NT2/D1 (cell line): ENCODE measurements at regions not wholly inside any gene's neighbourhood (a gene's known extent, or its start where the extent isn't known, plus 50 kb on each side); places are given as distances from the start of the nearest gene placed in this dataset.

Experiments
- DNase-seq: peaks from one replicate; pipeline ENCODE4 v3.0.0-alpha.2; 2011; ENCODE audit warnings: low read depth, low spot score
- H3K27me3 ChIP-seq: 2 replicates; pipeline ENCODE4 v1.6.0; 2011; ENCODE audit warnings: mild to moderate bottlenecking; ENCODE audit not compliant: insufficient read length, insufficient read depth
- H3K36me3 ChIP-seq: 2 replicates; pipeline ENCODE4 v1.6.1; 2011; ENCODE audit warnings: mild to moderate bottlenecking, low read length, mixed read lengths; ENCODE audit not compliant: insufficient read depth, insufficient read length
- H3K4me1 ChIP-seq: 2 replicates; pipeline ENCODE4 v1.5.1; 2011; ENCODE audit not compliant: insufficient read depth, insufficient read length
- H3K4me3 ChIP-seq: 2 replicates; pipeline ENCODE4 v1.5.1; 2011; ENCODE audit warnings: low read depth; ENCODE audit not compliant: insufficient read length
- H3K9ac ChIP-seq: 2 replicates; pipeline ENCODE4 v1.6.0; 2011; ENCODE audit warnings: low read depth; ENCODE audit not compliant: insufficient read length
- H3K9me3 ChIP-seq: 2 replicates; pipeline ENCODE4 v1.5.1; 2011; ENCODE audit warnings: mild to moderate bottlenecking, low read length; ENCODE audit not compliant: insufficient read depth
- SUZ12 ChIP-seq: IDR thresholded peaks from 2 replicates; pipeline ENCODE4 v1.6.1; 2011; ENCODE audit not compliant: insufficient read length, insufficient read depth; ENCODE audit errors: extremely low read depth
- YY1 ChIP-seq: IDR thresholded peaks from 2 replicates; pipeline ENCODE4 v1.6.1; 2011; ENCODE audit not compliant: insufficient read length, insufficient read depth
- ZNF274 ChIP-seq: IDR thresholded peaks from 2 replicates; pipeline ENCODE4 v1.6.1; 2011; ENCODE audit warnings: mild to moderate bottlenecking, low read depth, low read length

DNA sequence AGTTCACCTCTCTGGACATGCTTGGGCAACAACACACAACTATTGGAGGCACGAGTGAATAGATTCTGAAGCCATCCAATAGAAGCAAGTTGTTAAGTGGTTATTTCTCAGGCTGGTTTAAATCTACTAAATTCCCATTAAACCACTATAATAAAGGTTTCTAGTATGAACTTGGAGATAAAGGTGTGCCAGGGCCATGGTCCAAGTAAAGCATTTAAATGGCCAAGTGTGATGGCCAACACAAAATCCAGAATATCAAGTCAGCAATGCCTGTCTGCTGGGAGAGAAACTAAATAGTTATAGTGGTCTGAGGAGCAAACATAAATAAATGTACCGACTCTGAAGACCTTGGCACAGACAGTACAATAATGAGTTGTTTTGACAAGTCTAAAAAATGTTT lies 294.3 kb upstream of the STXBP5 start:
- no peak for DNase-seq

DNA sequence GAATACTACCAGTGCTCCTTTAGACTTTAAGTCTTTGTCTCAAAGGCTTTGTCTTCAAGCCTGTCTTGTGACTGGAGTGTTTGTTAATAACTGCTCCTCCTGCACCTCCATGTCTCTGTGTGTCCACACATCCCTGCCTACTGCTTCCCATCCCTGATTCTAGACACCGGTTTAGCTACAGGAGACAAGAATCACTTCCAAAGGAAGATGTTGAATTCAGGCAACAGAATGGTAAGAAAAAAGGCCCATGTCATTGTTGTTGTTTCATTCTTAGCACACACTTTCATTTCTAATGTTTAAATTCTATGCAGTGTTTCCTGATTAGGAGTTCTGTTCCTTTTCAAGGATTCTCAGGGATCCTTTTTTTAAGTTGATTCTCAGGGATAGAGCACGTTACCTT lies 293.6 kb upstream of the STXBP5 start:
- H3K4me3 ChIP-seq = no peak overlapping the region
- DNase-seq = no peak
- H3K4me1 ChIP-seq = no peaks in the 10 kb centered on the region
- no peak overlapping the region for H3K9ac ChIP-seq
- no peak for TF ChIP-seq ZNF274
- no peak for TF ChIP-seq YY1
- no peak for TF ChIP-seq SUZ12
- H3K27me3 ChIP-seq = no peaks in the 10 kb centered on the region
- no peaks in the 10 kb centered on the region for H3K36me3 ChIP-seq
- no peaks in the 10 kb centered on the region for H3K9me3 ChIP-seq

More for the DNA sequence above, 294.3 kb upstream of the STXBP5 start:
- Histone ChIP-seq H3K9me3 (no peaks in the 10 kb centered on the region), H3K9ac (no peak overlapping the region), H3K4me1 (no peaks in the 10 kb centered on the region), H3K4me3 (no peak overlapping the region), H3K27me3 (no peaks in the 10 kb centered on the region), H3K36me3 (no peaks in the 10 kb centered on the region)
- TF ChIP-seq ZNF274 (no peak), YY1 (no peak), SUZ12 (no peak)

DNA sequence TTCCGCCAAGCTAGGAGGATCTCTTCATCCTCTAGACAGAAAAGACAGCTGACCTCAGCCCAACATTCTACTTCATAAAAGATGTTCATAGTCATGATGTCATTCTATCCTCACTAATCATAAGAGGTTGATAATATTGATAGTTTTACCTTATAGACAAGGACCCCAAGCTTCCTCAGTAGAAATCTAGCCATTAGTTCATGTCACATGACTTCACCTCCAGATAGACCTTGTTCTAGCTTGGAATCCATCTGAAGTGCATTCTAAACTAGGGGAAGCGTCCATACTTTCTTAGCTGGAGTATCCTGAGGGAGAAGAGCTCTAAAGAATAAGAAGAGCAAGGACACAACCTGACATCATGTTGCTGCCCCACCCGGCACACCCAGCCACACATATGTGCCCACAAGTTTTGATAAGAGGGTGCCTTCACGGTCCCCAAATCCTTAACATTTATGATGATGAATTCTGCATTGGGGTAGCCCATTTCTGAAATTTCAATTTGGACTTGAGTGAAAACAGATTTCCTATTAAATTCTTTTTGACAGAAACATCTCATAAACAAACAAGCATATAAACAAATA lies 292.5 kb upstream of the STXBP5 start:
- no peaks in the 10 kb centered on the region for H3K9me3 ChIP-seq
- H3K36me3 ChIP-seq = no peaks in the 10 kb centered on the region
- H3K9ac ChIP-seq = no peak overlapping the region
- no peak overlapping the region for H3K4me3 ChIP-seq
- H3K4me1 ChIP-seq = no peaks in the 10 kb centered on the region
- TF ChIP-seq SUZ12 = no peak
- no peak for TF ChIP-seq YY1
- no peak for TF ChIP-seq ZNF274
- no peaks in the 10 kb centered on the region for H3K27me3 ChIP-seq
- DNase-seq = no peak

DNA sequence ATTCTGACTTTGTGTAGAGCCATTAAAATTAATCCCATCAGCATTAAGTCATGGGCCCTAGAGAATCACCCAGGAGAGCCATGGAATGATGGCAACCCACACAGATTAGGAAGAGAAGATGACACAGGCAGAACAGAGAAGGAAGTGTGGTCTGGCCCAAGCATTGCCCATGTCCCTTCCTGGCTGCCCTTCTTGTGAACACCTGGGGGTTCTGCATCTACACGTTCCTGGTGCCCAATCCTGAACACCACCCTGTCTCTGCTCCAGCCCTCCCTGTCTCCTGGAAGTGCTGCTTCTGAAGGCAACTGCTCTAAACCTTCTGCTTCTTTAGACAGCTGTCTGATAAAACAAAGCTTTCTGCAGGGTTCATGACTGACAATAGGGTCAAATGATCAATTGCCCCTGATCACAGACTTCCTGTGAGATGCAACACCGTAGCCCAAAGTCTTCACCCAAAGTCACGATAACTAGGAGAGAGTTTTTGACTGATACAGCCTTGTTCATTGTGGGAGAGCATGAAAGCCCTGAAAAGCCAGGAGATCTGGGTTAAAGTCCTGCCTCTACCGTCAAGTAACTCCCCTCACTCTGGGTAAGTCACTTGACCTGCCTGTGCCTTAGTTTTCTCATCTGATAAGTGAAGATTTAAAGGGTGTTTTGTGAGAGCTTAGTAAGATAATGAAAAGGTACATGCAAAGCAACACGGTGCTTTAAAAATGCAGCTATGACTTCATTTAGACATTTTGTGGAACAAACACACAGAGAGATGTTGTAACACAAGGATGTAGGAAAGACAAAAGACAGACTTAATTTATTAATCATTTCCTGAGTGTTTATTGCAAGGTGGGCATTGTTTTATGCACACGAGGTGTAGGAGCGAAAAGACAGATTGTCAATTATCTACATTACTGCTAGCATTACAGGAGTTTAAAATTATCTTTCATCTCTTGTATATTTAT lies 291.2 kb upstream of the STXBP5 start:
- H3K27me3 ChIP-seq = no peaks in the 10 kb centered on the region
- no peak for DNase-seq
- no peak overlapping the region for H3K4me3 ChIP-seq
- TF ChIP-seq SUZ12 (no peak), ZNF274 (no peak), YY1 (no peak)
- no peaks in the 10 kb centered on the region for H3K9me3 ChIP-seq
- no peak overlapping the region for H3K9ac ChIP-seq
- H3K4me1 ChIP-seq = no peaks in the 10 kb centered on the region
- no peaks in the 10 kb centered on the region for H3K36me3 ChIP-seq

DNA sequence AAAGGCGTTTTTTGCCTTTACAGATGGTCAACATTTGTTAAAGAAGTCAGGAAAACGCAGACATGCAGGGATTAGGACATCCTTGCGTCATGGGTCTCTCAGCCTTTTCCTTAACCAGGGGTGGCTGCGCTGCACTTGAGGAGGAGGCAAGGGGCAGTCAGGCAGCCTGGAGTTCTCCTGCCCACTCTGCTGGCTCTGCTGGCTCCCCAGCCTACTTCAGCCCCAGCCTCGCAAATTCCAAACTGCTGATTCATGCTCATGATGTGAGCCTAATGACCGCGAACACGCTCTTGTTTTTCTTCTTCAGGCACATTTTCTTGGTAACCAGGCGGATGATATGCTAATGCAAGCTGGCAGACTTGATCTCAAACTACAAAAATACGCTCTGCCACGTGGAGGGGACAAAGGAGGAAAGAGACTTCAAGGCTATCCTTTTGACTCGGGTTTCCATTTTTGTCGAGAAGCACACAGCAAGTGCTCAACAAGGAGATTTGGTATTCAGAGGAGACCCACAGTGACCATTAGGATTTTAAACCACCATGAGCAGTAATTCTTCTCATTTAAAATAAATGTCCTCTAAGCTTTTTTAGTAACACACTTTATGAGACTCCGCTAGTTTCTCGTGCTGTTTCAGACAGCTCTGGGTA lies 290.3 kb upstream of the STXBP5 start:
- Histone ChIP-seq H3K4me3 (no peak overlapping the region), H3K4me1 (no peaks in the 10 kb centered on the region), H3K9me3 (no peaks in the 10 kb centered on the region), H3K36me3 (no peaks in the 10 kb centered on the region), H3K27me3 (no peaks in the 10 kb centered on the region), H3K9ac (no peak overlapping the region)
- peak; percentile 71 for DNase-seq
- TF ChIP-seq ZNF274 (no peak), YY1 (no peak), SUZ12 (no peak)

DNA sequence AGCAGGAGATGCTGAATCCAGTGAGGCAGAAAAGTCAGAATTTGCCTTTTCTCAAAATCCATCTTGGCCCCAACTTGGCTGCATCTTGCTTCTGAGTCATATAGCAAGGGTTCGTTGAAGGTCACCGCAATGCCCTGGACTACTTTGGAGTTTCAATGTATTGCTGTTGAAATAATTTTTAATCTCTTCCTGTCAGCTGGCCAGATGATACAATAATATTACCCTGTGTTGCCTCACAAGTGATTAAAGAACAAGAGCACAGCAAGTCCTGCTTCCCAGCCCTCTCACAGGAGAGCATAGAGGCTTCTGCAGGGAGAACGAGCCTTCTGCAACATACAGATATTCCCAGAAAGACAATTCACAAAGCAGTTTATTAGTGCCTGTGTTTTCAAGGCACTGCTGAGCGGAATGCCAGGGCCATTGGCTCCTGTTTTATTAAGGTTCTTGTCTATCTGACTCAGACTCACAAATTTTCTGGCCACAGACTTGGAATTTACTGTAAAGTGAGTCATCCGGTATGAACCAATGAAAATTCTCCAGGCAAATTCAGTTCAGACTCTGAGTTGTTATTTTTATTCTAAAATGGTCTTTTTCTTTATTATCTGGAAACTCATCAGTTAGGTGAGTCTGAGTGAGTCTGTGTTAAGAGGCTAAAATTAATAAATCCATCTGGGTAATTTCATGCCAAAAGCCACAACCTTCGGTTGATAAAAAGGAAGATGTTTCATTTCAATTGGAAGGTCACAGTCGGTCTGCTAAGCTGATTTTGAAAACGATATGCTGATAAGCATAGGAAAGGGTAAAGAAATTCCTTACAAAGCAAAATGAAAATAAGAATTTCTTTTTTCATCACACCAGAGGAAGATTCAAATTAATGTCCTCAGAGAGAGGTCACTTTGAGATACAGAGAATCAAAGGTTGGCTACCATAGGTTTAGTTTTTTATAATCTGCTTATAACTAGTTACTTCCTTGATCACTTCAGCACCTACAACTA lies 289.4 kb upstream of the STXBP5 start:
- no peak for TF ChIP-seq ZNF274
- no peak for TF ChIP-seq SUZ12
- TF ChIP-seq YY1 = no peak
- Histone ChIP-seq H3K9me3 (no peaks in the 10 kb centered on the region), H3K36me3 (no peaks in the 10 kb centered on the region), H3K4me1 (no peaks in the 10 kb centered on the region), H3K4me3 (no peak overlapping the region), H3K9ac (no peak overlapping the region), H3K27me3 (no peaks in the 10 kb centered on the region)
- no peak for DNase-seq
